Spleen (tissue), 7 donors: ENCODE measurements at regions not wholly inside any gene's neighbourhood (a gene's known extent, or its start where the extent isn't known, plus 50 kb on each side); places are given as distances from the start of the nearest gene placed in this dataset.

Experiments used
- POLR2A ChIP-seq, 3 donors: fragments of 450-650 bp; IDR thresholded peaks; one replicate each; pipeline ENCODE4 v1.5.1; 2017; ENCODE audit warnings: antibody characterized with exemption in 3 of 3, mild to moderate bottlenecking in 1 of 3
- POLR2AphosphoS5 ChIP-seq, 3 donors: sonication (generic); formaldehyde crosslinking; IDR thresholded peaks; one replicate each; pipeline ENCODE4 v1.5.1; 2017; ENCODE audit warnings: antibody characterized with exemption in 3 of 3
- TF ChIP-seq, protein P1 (sequence below), 11 experiments: fragments of 200-600 bp in 7 of 11; fragments of 450-650 bp in 4 of 11; sonication (generic) in 4 of 11; IDR thresholded peaks in 8 of 11; conservative IDR thresholded peaks in 3 of 11; 1 replicate in 7 of 11; 2 replicates in 4 of 11; pipeline versions ENCODE4 v1.4.0 to v1.8.0; 2016 to 2021; ENCODE audit warnings: antibody characterized with exemption in 11 of 11, inconsistent platforms in 4 of 11, mild to moderate bottlenecking in 1 of 11
- donor health status: DM: no; HTN: no; CAD: no; lungs with moderate emphysema.
- donor health status: DM: no; HTN: no; CAD: no.
- donor health status: DM: no; HTN: no; CAD: no.

DNA sequence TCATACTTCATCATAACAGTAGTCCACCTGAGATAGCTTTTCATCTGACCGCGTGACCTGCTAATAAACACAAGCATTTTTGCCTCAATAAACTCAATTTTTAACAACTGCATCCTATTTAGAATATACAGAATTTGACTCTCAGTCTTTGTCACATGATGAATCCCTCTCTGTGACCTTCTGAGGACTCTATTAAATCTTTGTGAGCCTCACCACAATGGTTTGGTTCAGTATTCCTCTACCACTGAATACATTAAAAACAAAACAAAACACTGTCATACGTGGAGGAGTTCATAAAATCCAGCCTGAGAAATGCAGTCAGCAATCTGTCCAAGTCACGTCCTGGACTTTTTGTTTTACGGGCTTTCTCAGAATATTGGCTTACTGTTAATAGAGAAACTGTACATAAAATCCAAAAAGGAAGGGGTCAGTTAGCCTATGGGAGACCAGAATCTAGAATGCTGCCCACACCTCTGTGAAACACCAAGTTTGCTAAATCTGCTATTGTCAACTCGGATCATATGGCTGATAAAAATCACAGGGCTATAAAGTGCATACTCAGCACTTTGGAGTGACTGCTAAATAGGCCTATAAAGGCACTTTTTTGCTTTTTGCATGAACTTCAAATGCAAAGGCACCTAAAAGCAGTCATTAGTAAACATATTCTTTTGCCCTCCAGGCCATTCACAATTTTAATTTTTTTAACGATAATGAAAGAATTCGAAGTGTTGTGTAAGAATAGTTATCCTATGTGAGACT lies 190.3 kb upstream of the HDDC2 start:
- no peak for TF ChIP-seq POLR2AphosphoS5 (IDR thresholded peaks at IDR 0.05)
- TF ChIP-seq POLR2A (IDR thresholded peaks at IDR 0.05) = no peak
- TF ChIP-seq, protein P1, sequence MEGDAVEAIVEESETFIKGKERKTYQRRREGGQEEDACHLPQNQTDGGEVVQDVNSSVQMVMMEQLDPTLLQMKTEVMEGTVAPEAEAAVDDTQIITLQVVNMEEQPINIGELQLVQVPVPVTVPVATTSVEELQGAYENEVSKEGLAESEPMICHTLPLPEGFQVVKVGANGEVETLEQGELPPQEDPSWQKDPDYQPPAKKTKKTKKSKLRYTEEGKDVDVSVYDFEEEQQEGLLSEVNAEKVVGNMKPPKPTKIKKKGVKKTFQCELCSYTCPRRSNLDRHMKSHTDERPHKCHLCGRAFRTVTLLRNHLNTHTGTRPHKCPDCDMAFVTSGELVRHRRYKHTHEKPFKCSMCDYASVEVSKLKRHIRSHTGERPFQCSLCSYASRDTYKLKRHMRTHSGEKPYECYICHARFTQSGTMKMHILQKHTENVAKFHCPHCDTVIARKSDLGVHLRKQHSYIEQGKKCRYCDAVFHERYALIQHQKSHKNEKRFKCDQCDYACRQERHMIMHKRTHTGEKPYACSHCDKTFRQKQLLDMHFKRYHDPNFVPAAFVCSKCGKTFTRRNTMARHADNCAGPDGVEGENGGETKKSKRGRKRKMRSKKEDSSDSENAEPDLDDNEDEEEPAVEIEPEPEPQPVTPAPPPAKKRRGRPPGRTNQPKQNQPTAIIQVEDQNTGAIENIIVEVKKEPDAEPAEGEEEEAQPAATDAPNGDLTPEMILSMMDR (IDR thresholded peaks at IDR 0.05 in 8 of 11, conservative IDR thresholded peaks at IDR 0.05 in 3 of 11) = no peak
